D341Med (cell line): ENCODE measurements at regions not wholly inside any gene's neighbourhood (a gene's known extent, or its start where the extent isn't known, plus 50 kb on each side); places are given as distances from the start of the nearest gene placed in this dataset.
A peak's percentile ranks its signal among the peaks of the same experiment; 100 is the strongest.

Experiments used
- DNase-seq: peaks from one replicate; pipeline ENCODE4 v3.0.0; 2012; ENCODE audit warnings: low spot score

- DNase-seq = no peak
These were observed 416.2 kb upstream of the ADGRL4 start for GRCh38 chr1:79422726-79423125.

- no peak for DNase-seq
These were observed 392.0 kb upstream of the ADGRL4 start for GRCh38 chr1:79398501-79398900.

DNA sequence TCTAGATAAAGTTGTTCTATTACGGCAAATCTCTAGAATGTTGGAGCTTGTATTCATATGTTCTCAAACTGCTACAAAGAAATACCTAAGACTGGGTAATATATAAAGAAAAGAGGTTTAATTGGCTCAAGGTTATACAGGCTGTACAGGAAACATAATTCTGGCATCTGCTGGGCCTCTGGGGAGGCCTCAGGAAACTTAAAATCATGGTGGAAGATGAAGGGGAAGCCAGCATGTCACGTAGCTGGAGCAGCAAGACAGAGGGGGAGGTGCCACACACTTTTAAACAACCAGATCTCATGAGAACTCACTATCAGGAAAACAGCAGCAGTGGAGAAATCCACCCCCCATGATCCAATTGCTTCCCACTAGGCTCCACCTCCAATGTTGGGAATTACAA is 390.4 kb upstream of the ADGRL4 start:
- DNase-seq = no peak

DNA sequence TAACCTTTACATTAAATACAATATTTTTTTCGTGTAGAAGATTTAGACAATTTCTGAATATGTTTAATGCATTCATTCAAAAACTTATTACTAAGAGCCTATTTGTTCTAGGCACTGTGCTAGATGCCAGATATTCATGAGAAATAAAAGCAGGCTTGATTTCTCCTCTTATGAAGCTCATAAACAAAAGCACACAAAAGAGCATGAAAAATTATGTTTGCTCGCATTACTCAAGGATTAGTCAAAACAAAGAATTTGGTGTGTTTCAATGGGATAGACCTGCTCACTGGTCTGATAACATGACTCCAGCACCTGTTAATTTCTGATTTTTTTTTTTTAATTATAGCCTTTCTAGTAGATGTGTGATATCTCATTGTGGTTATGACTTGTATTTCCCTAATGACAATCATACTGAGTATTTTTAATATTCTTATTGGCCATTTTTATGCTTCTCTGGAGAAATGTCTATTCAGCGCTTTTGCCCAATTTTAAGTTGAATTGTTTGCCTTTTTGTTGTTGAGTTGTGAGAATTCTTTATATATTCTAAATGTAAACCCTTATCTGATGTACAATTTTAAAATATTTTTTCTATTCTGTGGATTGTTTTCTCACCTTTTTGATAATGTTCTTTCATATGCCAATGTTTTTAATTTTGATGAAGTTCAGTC is 382.3 kb upstream of the ADGRL4 start:
- DNase-seq = no peak

- DNase-seq = no peak
These were observed 380.2 kb upstream of the ADGRL4 start for GRCh38 chr1:79386730-79387129.

DNA sequence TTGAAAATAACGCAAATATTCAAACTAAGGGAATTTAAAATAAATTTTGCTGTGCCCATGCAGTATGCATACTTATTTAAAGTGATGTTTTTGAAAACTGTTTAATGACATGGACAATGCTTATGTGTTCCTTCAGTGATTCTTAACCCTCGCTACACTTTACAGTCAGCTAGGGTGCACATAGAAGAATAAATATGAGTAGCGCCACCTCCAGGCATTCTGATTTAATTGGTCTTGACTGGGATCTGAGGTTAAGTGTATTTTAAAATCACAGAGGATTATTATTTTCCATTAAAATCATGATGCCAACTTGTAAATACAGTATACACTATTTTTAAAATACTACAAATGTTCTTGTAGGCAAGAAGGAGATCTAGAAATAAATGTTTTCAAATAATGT is 373.5 kb upstream of the ADGRL4 start:
- DNase-seq = no peak

DNA sequence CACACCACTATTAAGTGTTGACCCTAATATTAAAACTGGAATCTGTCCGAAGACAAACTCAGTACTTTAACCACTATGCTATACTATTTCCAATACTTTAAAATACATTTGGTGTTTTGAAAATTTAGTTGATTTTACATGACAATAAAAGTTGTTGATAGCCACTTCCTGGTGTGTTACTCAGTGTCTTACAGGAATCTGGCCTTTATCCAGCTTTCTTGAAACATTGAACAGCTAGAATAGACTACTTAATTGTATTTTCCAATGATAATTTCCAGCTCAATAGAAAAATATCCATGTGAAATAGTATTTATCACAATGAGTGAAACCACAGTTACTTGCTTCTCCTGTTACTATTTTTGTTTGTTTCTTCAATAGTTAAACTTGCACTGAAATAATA is 369.6 kb upstream of the ADGRL4 start:
- DNase-seq = no peak

DNA sequence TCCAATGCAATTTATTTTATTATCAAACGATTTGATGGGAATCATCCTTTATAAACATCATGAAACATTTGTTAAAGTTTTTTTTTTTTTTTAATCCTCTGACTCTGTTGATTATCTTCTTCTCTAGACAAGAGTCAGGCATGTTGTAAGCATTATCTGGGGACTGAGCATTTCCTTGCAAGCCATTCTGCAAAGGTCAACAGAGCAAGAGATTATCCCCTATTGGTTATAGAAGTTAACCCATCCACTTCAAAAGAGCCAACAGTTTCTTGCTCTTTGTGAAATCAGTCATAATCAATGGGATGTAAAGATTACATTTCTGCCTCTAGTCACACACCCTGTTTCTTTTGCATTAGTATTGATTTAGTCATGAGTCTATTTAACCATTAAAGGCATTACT is 368.8 kb upstream of the ADGRL4 start:
- no peak for DNase-seq

- no peak for DNase-seq
These were observed 367.9 kb upstream of the ADGRL4 start for GRCh38 chr1:79374397-79374796.

DNA sequence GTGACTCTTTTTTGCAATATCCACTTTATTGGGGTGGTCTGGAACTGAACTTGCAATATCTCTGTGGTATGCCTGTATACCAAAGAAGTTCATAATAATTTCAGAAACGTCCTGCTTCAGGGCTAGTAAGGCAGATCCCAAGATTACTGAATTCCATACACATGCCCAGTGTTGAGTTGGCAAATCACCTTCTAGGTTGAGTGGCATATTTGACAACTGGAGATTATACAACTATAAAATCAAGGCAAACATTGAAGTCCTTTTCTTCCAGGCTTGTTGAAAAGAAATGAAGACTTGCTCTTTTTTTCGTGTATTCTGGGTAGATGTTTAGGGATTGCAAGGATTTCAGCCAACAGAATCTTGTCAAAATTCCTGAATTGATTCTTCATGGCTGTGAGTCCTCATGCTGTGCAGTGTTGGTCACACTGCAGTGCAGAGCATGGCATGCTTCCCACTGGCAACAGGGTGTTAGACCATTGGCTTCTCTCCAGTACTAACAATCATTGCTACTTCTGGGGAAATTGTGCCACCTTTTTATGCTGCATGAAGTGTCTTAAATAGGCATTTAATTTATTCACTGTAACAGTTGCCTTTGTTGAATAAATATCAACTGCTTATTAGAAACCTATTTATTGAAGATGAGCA is 367.1 kb upstream of the ADGRL4 start:
- DNase-seq = no peak

GRCh38 chr1:79371802-79372201 is 365.3 kb upstream of the ADGRL4 start:
- no peak for DNase-seq

GRCh38 chr1:79369091-79369490 is 362.6 kb upstream of the ADGRL4 start:
- DNase-seq = no peak

GRCh38 chr1:79364896-79365295 is 358.4 kb upstream of the ADGRL4 start:
- DNase-seq = no peak

- DNase-seq = no peak
These were observed 356.9 kb upstream of the ADGRL4 start for GRCh38 chr1:79363430-79363829.

DNA sequence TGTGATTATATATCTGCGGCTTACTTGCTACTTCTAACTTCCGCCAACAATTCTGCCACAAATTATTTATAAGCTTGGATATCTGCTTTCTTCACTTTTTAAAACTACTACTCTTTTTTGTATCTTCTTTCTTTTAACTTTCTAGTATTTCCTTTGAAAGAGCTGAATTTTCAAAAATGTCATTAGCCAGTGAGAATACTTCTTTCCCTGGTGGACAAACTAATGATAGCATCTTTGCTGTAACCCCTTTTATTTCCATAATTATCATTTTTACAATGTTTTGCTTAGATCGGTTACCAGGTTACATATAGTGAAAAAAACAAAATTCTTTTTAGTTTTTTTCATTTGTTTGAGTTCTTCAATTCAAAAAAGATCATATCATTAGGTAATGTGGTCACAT is 355.9 kb upstream of the ADGRL4 start:
- no peak for DNase-seq

DNA sequence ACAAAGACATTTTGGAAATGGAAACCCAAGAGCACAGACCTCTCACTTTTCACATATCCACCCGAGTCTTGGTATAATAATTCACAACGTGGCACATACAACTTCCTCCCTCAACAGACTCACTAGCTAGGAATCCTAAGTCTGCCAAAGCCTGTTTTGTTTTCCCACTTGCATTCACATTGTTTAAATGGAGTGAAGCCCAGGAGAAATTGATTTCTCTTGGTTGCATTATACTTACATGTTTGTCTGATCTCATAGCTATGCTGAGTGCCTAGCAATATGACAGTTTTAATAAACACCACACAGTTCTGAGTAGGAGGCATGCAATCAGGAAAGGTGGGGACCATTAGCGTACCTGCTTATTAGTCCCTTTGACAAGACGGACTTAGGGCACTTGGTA is 348.6 kb upstream of the ADGRL4 start:
- DNase-seq = no peak

GRCh38 chr1:79353224-79353623 is 346.7 kb upstream of the ADGRL4 start:
- peak; percentile 40 for DNase-seq

DNA sequence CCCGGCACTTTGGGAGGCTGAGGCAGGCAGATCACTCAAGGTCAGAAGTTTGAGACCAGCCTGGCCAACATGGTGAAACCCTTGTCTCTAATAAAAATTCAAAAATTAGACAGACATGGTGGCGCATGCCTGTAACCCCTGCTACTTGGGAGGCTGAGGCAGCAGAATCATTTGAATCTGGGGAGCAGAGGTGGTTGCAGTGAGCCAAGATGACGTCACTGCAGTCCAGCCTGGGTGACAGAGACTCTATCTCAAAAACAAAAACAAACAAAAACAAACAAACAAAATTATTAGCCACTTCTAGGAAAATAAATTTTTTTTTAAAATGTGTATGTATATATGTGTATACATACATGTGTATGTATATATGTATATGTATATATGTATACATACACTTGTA is 320.3 kb upstream of the ADGRL4 start:
- DNase-seq = no peak

- no peak for DNase-seq
These were observed 319.2 kb upstream of the ADGRL4 start for GRCh38 chr1:79325705-79326104.

GRCh38 chr1:79325126-79325525 is 318.6 kb upstream of the ADGRL4 start:
- DNase-seq = no peak

DNA sequence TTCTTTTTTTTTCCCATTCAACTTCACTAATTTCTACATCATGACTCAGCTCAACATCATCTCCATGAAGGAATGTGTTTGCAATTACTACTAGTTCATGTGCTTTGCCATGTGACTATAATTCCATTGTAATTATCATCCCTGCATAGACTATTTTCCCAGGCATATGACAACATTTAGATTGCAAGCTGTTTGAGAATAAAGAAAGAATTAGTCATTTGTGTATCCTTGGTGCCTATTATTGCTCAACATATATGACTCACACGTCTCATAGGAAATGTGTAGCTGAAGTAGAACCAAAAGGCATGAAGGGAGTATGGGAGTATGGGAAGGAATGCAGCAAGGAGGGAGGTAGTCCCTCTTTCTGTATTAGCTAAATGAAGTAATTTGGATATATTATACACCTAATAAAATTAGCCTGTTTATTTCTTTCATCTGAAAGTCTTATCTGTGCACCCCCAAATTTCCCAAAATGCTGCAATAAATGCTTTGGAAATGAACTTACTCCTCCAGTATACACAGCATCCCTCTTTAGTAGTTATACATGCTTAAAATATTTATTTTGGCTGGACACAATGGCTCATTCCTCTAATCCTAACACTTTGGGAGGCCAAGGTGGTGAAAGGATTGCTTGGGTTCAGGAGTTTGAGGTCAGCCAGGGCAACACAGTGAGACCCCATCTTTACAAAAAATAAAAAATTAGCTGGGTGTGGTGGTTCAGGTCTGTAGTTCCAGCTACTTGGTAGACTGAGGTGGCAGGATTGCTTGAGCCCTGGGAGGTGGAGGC is 316.9 kb upstream of the ADGRL4 start:
- DNase-seq = no peak

- no peak for DNase-seq
These were observed 316.0 kb upstream of the ADGRL4 start for GRCh38 chr1:79322511-79323027.

GRCh38 chr1:79312438-79312837 is 305.9 kb upstream of the ADGRL4 start:
- DNase-seq = no peak
